IPS DF 19.7 (cell line): ENCODE measurements at regions not wholly inside any gene's neighbourhood (a gene's known extent, or its start where the extent isn't known, plus 50 kb on each side); places are given as distances from the start of the nearest gene placed in this dataset.
"Not testable (repeated sequence)": the region's sequence is repeated elsewhere in the genome, so short reads cannot be mapped to it uniquely, and the experiment has no call there.

Experiments
- DNase-seq: peaks from one replicate; pipeline ENCODE4 v3.0.0-alpha.2; 2013; ENCODE audit warnings: low read depth, low spot score

- DNase-seq: no peak
Measured at GRCh38 chr15:87680208-87680607, 576.3 kb downstream of the NTRK3 start.

GRCh38 chr15:87675271-87675670 lies 581.3 kb downstream of the NTRK3 start:
- no peak for DNase-seq

- no peak for DNase-seq
Measured at GRCh38 chr15:87672309-87673288, 583.9 kb downstream of the NTRK3 start.

- no peak for DNase-seq
Measured at GRCh38 chr15:87671289-87671688, 585.2 kb downstream of the NTRK3 start.

- no peak for DNase-seq
Measured at GRCh38 chr15:87669846-87670245, 586.7 kb downstream of the NTRK3 start.

- not testable (repeated sequence) for DNase-seq
Measured at GRCh38 chr15:87668768-87669564, 587.6 kb downstream of the NTRK3 start.

- no peak for DNase-seq
Measured at GRCh38 chr15:87667643-87668042, 588.9 kb downstream of the NTRK3 start.

- no peak for DNase-seq
Measured at GRCh38 chr15:87662575-87662974, 594.0 kb downstream of the NTRK3 start.

- no peak for DNase-seq
Measured at GRCh38 chr15:87661454-87662355, 594.8 kb downstream of the NTRK3 start.

GRCh38 chr15:87660251-87661129 lies 596.0 kb downstream of the NTRK3 start:
- no peak for DNase-seq

- no peak for DNase-seq
Measured at GRCh38 chr15:87656372-87656771, 600.2 kb downstream of the NTRK3 start.

- no peak for DNase-seq
Measured at GRCh38 chr15:87653646-87654045, 602.9 kb downstream of the NTRK3 start.

GRCh38 chr15:87649175-87649574 lies 607.4 kb downstream of the NTRK3 start:
- DNase-seq: no peak

- DNase-seq: no peak
Measured at GRCh38 chr15:87648278-87648677, 608.3 kb downstream of the NTRK3 start.

GRCh38 chr15:87645723-87646122 lies 610.8 kb downstream of the NTRK3 start:
- DNase-seq: no peak

GRCh38 chr15:87642997-87643396 lies 613.5 kb downstream of the NTRK3 start:
- not testable (repeated sequence) for DNase-seq

GRCh38 chr15:87639305-87640011 lies 617.1 kb downstream of the NTRK3 start:
- no peak for DNase-seq

- DNase-seq: no peak
Measured at GRCh38 chr15:87638554-87639083, 617.9 kb downstream of the NTRK3 start.

- no peak for DNase-seq
Measured at GRCh38 chr15:87634361-87634760, 622.2 kb downstream of the NTRK3 start.

GRCh38 chr15:87633525-87633924 lies 623.0 kb downstream of the NTRK3 start:
- DNase-seq: no peak
